Left kidney (tissue), 1 donor: ENCODE measurements at regions not wholly inside any gene's neighbourhood (a gene's known extent, or its start where the extent isn't known, plus 50 kb on each side); places are given as distances from the start of the nearest gene placed in this dataset.

Experiments used
- DNase-seq: peaks from one replicate; pipeline ENCODE4 v3.0.0-alpha.2; 2013

- no peak for DNase-seq
Measured at GRCh38 chr14:22477569-22478194, 111.3 kb downstream of the DAD1 start.

- DNase-seq, result no peak
Measured at GRCh38 chr14:22476887-22477286, 112.1 kb downstream of the DAD1 start.

- no peak for DNase-seq
Measured at GRCh38 chr14:22476005-22476751, 112.8 kb downstream of the DAD1 start.

- DNase-seq, result no peak
Measured at GRCh38 chr14:22475381-22475780, 113.6 kb downstream of the DAD1 start.

- DNase-seq, result no peak
Measured at GRCh38 chr14:22474730-22475351, 114.2 kb downstream of the DAD1 start.

- DNase-seq, result peak; percentile 48
Measured at GRCh38 chr14:22472935-22473854, 115.8 kb downstream of the DAD1 start.

GRCh38 chr14:22472466-22472865 is 116.6 kb downstream of the DAD1 start:
- no peak for DNase-seq

- DNase-seq, result peak; percentile 68
Measured at GRCh38 chr14:22471545-22472121, 117.4 kb downstream of the DAD1 start.

GRCh38 chr14:22469538-22470303 is 119.3 kb downstream of the DAD1 start:
- DNase-seq, result no peak

- no peak for DNase-seq
Measured at GRCh38 chr14:22468830-22469229, 120.2 kb downstream of the DAD1 start.

GRCh38 chr14:22466491-22466890 is 122.5 kb downstream of the DAD1 start:
- no peak for DNase-seq

GRCh38 chr14:22465201-22465840 is 123.7 kb downstream of the DAD1 start:
- DNase-seq, result no peak

GRCh38 chr14:22464422-22465142 is 124.4 kb downstream of the DAD1 start:
- no peak for DNase-seq

GRCh38 chr14:22463763-22464173 is 125.3 kb downstream of the DAD1 start:
- DNase-seq, result no peak

GRCh38 chr14:22462923-22463322 is 126.1 kb downstream of the DAD1 start:
- DNase-seq, result no peak

- DNase-seq, result no peak
Measured at GRCh38 chr14:22460461-22461195, 128.4 kb downstream of the DAD1 start.

- DNase-seq, result no peak
Measured at GRCh38 chr14:22458737-22459136, 130.3 kb downstream of the DAD1 start.

GRCh38 chr14:22456998-22457594 is 131.9 kb downstream of the DAD1 start:
- DNase-seq, result no peak

GRCh38 chr14:22456421-22456820 is 132.6 kb downstream of the DAD1 start:
- DNase-seq, result no peak
